ENCODE measurements at regions not wholly inside any gene's neighbourhood (a gene's known extent, or its start where the extent isn't known, plus 50 kb on each side); places are given as distances from the start of the nearest gene placed in this dataset.

- BruUV-seq (replicated peaks), result no TSS peak
- CTCF ChIA-PET, result interaction anchor here (0.7 kb wide), 2 partner anchors 92 to 106 kb away, joined by 3 to 4 read pairs; no protein-coding TSS in a partner anchor
- intact Hi-C loops (cut with micrococcal nuclease; ENCODE audit: unreplicated experiment) (no loop called here), in situ Hi-C loops (cut with HindIII; ENCODE audit: low pct_unique_long_range_greater_than_20kb, low sequenced_read_pairs) (no loop called here)
- no peak for TF ChIP-seq CTCF (IDR thresholded peaks at IDR 0.05)
- TF ChIP-seq TCF7L2 (IDR thresholded peaks at IDR 0.05; ENCODE audit: low read depth, low read length), result no peak
- TF ChIP-seq REST (IDR thresholded peaks at IDR 0.05; ENCODE audit: insufficient read depth in 1 of 2, low read depth in 2 of 2, low read length in 1 of 2), result no peak
- no peak for TF ChIP-seq SIN3A (IDR thresholded peaks at IDR 0.05; ENCODE audit: borderline replicate concordance, insufficient read depth, low read depth, low read length)
- no peak for TF ChIP-seq POLR2AphosphoS5 (IDR thresholded peaks at IDR 0.05; ENCODE audit: low read depth, low read length)
- Histone ChIP-seq H3K4me3 (ENCODE audit: low read depth in 2 of 2, low read length in 2 of 2) (no peak overlapping the region), H3K27ac (ENCODE audit: low read length) (no peak overlapping the region), H3K27me3 (ENCODE audit: control insufficient read depth, insufficient read depth, low read length) (no peaks in the 10 kb centered on the region), H3K4me1 (ENCODE audit: control insufficient read depth, insufficient read depth, low read length) (no peaks in the 10 kb centered on the region), H3K36me3 (ENCODE audit: control insufficient read depth, insufficient read depth, low read length) (no peaks in the 10 kb centered on the region), H3K9me3 (ENCODE audit: control insufficient read depth, insufficient read depth, low read depth, low read length) (no peaks in the 10 kb centered on the region)
- POLR2A ChIA-PET, result no interaction called here
- ATAC-seq (no peak), DNase-seq (ENCODE audit: low read depth, low spot score) (no peak)
These were observed 205.9 kb downstream of the CD47 start for GRCh38 chr3:107884719-107885460.

GRCh38 chr3:107884028-107884427 lies 206.8 kb downstream of the CD47 start:
- H3K4me1 ChIP-seq (ENCODE audit: control insufficient read depth, insufficient read depth, low read length), result no peaks in the 10 kb centered on the region
- ChIA-PET POLR2A (no interaction called here), CTCF (no interaction called here)
- H3K9me3 ChIP-seq (ENCODE audit: control insufficient read depth, insufficient read depth, low read depth, low read length), result no peaks in the 10 kb centered on the region
- no peak for ATAC-seq
- no peak overlapping the region for H3K27ac ChIP-seq (ENCODE audit: low read length)
- DNase-seq (ENCODE audit: low read depth, low spot score), result no peak
- H3K36me3 ChIP-seq (ENCODE audit: control insufficient read depth, insufficient read depth, low read length), result no peaks in the 10 kb centered on the region
- intact Hi-C loops (cut with micrococcal nuclease; ENCODE audit: unreplicated experiment) (no loop called here), in situ Hi-C loops (cut with HindIII; ENCODE audit: low pct_unique_long_range_greater_than_20kb, low sequenced_read_pairs) (no loop called here)
- H3K4me3 ChIP-seq (ENCODE audit: low read depth in 2 of 2, low read length in 2 of 2), result no peak overlapping the region
- BruUV-seq (replicated peaks), result no TSS peak
- TF ChIP-seq TCF7L2 (IDR thresholded peaks at IDR 0.05; ENCODE audit: low read depth, low read length) (no peak), SIN3A (IDR thresholded peaks at IDR 0.05; ENCODE audit: borderline replicate concordance, insufficient read depth, low read depth, low read length) (no peak), POLR2AphosphoS5 (IDR thresholded peaks at IDR 0.05; ENCODE audit: low read depth, low read length) (no peak), CTCF (IDR thresholded peaks at IDR 0.05) (no peak), REST (IDR thresholded peaks at IDR 0.05; ENCODE audit: insufficient read depth in 1 of 2, low read depth in 2 of 2, low read length in 1 of 2) (no peak)
- H3K27me3 ChIP-seq (ENCODE audit: control insufficient read depth, insufficient read depth, low read length), result no peaks in the 10 kb centered on the region

Data from Panc1 (cell line).